RWPE2 (cell line): ENCODE measurements at regions not wholly inside any gene's neighbourhood (a gene's known extent, or its start where the extent isn't known, plus 50 kb on each side); places are given as distances from the start of the nearest gene placed in this dataset.

Experiments
- ATAC-seq: fragments of 200-7000 bp; cut with Tn5 transposase; 3 replicates; pipeline ENCODE4 v1.9.1; 2021; ENCODE audit warnings: low read depth
- DNase-seq: peaks from one replicate; pipeline ENCODE4 v3.0.0-alpha.2; 2020; ENCODE audit warnings: low spot score
- H3K27ac ChIP-seq: fragments of 450-650 bp; 2 replicates; pipeline ENCODE4 v1.5.1; 2017; ENCODE audit warnings: mild to moderate bottlenecking; ENCODE audit not compliant: poor library complexity, severe bottlenecking
- H3K27me3 ChIP-seq: fragments of 250-450 bp; sonication (Bioruptor Pico); 2 replicates; pipeline ENCODE4 v1.5.1; 2021; ENCODE audit warnings: mild to moderate bottlenecking, moderate library complexity; ENCODE audit not compliant: insufficient read depth, poor library complexity, severe bottlenecking
- H3K36me3 ChIP-seq: fragments of 250-450 bp; sonication (Bioruptor Pico); 2 replicates; pipeline ENCODE4 v1.5.1; 2020; ENCODE audit warnings: low read depth, mild to moderate bottlenecking, moderate library complexity
- H3K4me1 ChIP-seq: fragments of 250-450 bp; sonication (Bioruptor Pico); 2 replicates; pipeline ENCODE4 v1.5.1; 2021; ENCODE audit warnings: mild to moderate bottlenecking, moderate library complexity; ENCODE audit not compliant: insufficient read depth, poor library complexity, severe bottlenecking
- H3K4me3 ChIP-seq: fragments of 250-450 bp; sonication (Bioruptor Pico); 2 replicates; pipeline ENCODE4 v1.5.1; 2021; ENCODE audit warnings: mild to moderate bottlenecking, moderate library complexity; ENCODE audit not compliant: severe bottlenecking
- H3K9me3 ChIP-seq: fragments of 250-450 bp; sonication (Bioruptor Pico); 2 replicates; pipeline ENCODE4 v1.5.1; 2021; ENCODE audit warnings: mild to moderate bottlenecking, moderate library complexity; ENCODE audit not compliant: severe bottlenecking
- CTCF ChIP-seq: fragments of 450-650 bp; IDR thresholded peaks from one replicate; pipeline ENCODE4 v1.5.1; 2017; ENCODE audit warnings: mild to moderate bottlenecking, moderate library complexity; ENCODE audit not compliant: poor library complexity, severe bottlenecking

DNA sequence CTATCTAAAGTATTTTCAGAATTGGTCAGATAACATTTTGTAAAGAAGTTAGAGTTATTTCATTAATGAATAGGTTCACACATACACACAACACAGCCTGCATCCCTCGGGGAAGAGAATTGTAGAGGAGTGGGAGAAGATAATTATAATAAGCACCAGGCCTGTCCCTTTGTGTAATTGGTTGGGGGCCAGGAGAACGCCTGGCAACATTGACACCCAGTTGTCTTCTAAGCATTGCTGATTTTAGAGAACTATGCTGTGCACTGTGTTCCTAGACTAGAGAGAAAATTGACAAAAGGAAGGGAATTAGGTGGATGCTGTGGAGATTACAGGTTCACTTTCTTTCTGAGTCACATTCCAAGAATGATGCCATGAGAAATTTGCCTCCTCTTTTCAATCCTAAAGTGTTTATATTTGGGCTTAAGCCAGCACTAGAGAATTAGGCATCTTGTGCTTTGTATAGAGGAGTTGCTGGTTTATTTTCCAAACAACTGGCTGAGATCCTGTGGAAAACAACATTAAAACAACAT lies 247.6 kb downstream of the COX7C start:
- Histone ChIP-seq H3K9me3 (no peaks in the 10 kb centered on the region), H3K36me3 (no peaks in the 10 kb centered on the region), H3K27me3 (peaks cover 26% of the 10 kb centered on the region), H3K27ac (no peak overlapping the region), H3K4me3 (no peak overlapping the region), H3K4me1 (no peaks in the 10 kb centered on the region)
- no peak for ATAC-seq
- TF ChIP-seq CTCF = no peak
- DNase-seq = no peak

DNA sequence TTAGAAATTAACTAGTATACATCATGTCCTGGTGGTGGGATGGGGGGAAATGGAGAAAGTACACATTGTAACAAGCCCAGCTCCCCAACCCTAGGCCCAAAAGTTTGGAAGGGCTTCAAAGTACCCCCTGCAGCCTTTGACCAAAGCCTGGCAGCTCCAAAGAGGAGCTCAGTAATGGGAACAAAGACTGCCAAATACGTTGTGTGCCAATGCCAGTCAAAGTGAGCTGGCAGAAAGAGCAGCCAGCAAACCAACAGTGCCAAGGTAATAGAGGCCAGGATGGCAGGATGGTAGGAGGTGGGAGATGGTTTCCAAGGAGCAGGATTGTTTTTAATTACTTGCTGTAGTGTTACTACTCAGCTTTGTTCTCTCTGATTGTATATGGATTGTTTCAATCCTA lies 248.3 kb downstream of the COX7C start:
- Histone ChIP-seq H3K36me3 (no peaks in the 10 kb centered on the region), H3K27ac (no peak overlapping the region), H3K27me3 (peaks cover 25% of the 10 kb centered on the region), H3K9me3 (no peaks in the 10 kb centered on the region), H3K4me1 (no peaks in the 10 kb centered on the region), H3K4me3 (no peak overlapping the region)
- no peak for DNase-seq
- no peak for ATAC-seq
- no peak for TF ChIP-seq CTCF

GRCh38 chr5:86869268-86869667 lies 251.5 kb downstream of the COX7C start:
- Histone ChIP-seq H3K27me3 (peaks cover 12% of the 10 kb centered on the region), H3K4me1 (no peaks in the 10 kb centered on the region), H3K4me3 (no peak overlapping the region), H3K9me3 (no peaks in the 10 kb centered on the region), H3K27ac (no peak overlapping the region), H3K36me3 (no peaks in the 10 kb centered on the region)
- DNase-seq = no peak
- ATAC-seq = no peak
- no peak for TF ChIP-seq CTCF

DNA sequence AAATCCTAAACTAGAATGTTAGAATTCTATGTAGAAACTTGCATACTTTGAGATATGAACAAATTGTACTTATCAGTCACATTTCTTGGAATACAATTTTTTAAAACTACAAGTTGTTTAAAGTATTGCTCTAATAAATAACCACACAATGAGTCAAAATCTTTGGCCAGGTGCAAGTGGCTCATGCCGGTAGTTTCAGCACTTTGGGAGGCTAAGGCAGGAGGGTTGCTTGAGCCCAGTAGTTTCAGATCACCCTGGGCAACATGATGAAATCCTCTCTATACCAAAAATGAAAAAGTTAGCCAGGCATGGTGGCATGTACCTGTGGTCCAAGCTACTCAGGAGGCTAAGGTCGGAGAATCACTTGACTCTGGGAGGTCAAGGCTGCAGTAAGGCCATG lies 257.8 kb downstream of the COX7C start:
- Histone ChIP-seq H3K4me1 (no peaks in the 10 kb centered on the region), H3K27me3 (peaks cover 5% of the 10 kb centered on the region), H3K9me3 (no peaks in the 10 kb centered on the region), H3K27ac (no peak overlapping the region), H3K36me3 (no peaks in the 10 kb centered on the region), H3K4me3 (no peak overlapping the region)
- DNase-seq = no peak
- TF ChIP-seq CTCF = no peak
- ATAC-seq = no peak

- ATAC-seq = no peak
- H3K9me3 ChIP-seq = no peaks in the 10 kb centered on the region
These were observed 260.5 kb downstream of the COX7C start for GRCh38 chr5:86878250-86878649.

More at GRCh38 chr5:86878250-86878649, 260.5 kb downstream of the COX7C start:
- DNase-seq = no peak
- H3K36me3 ChIP-seq = no peaks in the 10 kb centered on the region
- no peak overlapping the region for H3K27ac ChIP-seq
- no peak for TF ChIP-seq CTCF
- H3K4me1 ChIP-seq = no peaks in the 10 kb centered on the region
- H3K27me3 ChIP-seq = no peaks in the 10 kb centered on the region
- no peak overlapping the region for H3K4me3 ChIP-seq
